ENCODE measurements at regions not wholly inside any gene's neighbourhood (a gene's known extent, or its start where the extent isn't known, plus 50 kb on each side); places are given as distances from the start of the nearest gene placed in this dataset.
A peak's percentile ranks its signal among the peaks of the same experiment; 100 is the strongest.

DNA sequence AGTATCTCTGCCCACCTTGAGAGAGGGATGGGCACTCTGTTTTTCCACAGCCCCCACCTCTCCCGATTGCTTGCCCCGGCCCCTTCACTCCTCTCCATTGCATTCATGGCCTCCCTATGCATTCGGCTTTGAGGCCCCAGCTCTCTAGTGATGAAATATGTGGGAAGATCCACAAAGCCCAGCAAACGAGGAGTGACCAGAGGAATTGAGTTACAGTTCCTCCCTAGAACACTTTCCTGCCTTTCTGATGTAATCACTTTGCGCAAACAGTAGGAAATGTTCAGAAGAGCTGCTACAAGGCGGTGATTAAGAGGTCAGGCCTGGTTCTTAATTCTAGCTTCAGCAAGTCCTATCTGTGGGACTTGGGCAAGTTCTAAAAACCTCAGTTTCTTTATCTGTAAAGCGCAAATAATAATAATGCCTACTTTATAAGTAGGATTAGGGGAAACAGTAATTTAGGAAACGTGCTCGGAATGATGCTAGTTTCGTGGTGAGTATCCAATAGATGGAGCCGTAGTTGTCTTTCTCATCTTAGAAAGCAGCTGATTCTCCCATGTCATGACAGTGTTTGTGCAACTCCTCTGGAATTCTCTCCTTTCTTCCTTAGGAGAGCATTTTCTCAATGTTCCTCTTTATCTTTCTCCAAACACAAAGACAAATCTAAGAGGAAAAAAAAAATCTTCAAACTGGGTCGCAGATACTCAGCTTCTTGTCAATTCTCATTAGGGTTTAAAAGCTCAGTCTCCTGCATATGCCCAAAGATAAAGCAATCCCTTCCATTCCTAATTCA is 99.5 kb upstream of the MSX2 start:
- WGBS, 2 experiments (ENCODE audit: insufficient coverage in 1 of 2, insufficient read length in 1 of 2) = 77 to 82% methylated on average over 8 to 12 of the region's 12 CpGs
- peaks cover 61% of the 10 kb centered on the region for H3K27me3 ChIP-seq (ENCODE audit: control insufficient read depth, insufficient read depth, low read length, poor library complexity, severe bottlenecking)
- peaks cover 11% of the 10 kb centered on the region for H3K4me1 Mint-ChIP-seq
- DNase-seq = peak; percentile 36
- H3K27ac ChIP-seq (ENCODE audit: low read depth, low read length) = no peak overlapping the region
- H3K27ac Mint-ChIP-seq = no peak overlapping the region
- no peaks in the 10 kb centered on the region for H3K36me3 Mint-ChIP-seq (ENCODE audit: low read depth)
- H3K4me1 ChIP-seq (ENCODE audit: control insufficient read depth, insufficient read depth, low read length) = no peaks in the 10 kb centered on the region
- no peak overlapping the region for H3K4me3 Mint-ChIP-seq
- H3K4me3 ChIP-seq (ENCODE audit: low read length) = no peak overlapping the region
- TF ChIP-seq, protein P1, sequence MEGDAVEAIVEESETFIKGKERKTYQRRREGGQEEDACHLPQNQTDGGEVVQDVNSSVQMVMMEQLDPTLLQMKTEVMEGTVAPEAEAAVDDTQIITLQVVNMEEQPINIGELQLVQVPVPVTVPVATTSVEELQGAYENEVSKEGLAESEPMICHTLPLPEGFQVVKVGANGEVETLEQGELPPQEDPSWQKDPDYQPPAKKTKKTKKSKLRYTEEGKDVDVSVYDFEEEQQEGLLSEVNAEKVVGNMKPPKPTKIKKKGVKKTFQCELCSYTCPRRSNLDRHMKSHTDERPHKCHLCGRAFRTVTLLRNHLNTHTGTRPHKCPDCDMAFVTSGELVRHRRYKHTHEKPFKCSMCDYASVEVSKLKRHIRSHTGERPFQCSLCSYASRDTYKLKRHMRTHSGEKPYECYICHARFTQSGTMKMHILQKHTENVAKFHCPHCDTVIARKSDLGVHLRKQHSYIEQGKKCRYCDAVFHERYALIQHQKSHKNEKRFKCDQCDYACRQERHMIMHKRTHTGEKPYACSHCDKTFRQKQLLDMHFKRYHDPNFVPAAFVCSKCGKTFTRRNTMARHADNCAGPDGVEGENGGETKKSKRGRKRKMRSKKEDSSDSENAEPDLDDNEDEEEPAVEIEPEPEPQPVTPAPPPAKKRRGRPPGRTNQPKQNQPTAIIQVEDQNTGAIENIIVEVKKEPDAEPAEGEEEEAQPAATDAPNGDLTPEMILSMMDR (conservative IDR thresholded peaks at IDR 0.05) = no peak
- H3K9me3 Mint-ChIP-seq = no peaks in the 10 kb centered on the region
- H3K36me3 ChIP-seq (ENCODE audit: control insufficient read depth, insufficient read depth, low read length) = no peaks in the 10 kb centered on the region
- no peak overlapping the region for H3K9ac ChIP-seq (ENCODE audit: extremely low read depth, low read length, poor library complexity, severe bottlenecking)
- peaks cover 73% of the 10 kb centered on the region for H3K27me3 Mint-ChIP-seq (ENCODE audit: insufficient read depth)
- H3K9me3 ChIP-seq (ENCODE audit: control insufficient read depth, low read length) = no peaks in the 10 kb centered on the region

DNA sequence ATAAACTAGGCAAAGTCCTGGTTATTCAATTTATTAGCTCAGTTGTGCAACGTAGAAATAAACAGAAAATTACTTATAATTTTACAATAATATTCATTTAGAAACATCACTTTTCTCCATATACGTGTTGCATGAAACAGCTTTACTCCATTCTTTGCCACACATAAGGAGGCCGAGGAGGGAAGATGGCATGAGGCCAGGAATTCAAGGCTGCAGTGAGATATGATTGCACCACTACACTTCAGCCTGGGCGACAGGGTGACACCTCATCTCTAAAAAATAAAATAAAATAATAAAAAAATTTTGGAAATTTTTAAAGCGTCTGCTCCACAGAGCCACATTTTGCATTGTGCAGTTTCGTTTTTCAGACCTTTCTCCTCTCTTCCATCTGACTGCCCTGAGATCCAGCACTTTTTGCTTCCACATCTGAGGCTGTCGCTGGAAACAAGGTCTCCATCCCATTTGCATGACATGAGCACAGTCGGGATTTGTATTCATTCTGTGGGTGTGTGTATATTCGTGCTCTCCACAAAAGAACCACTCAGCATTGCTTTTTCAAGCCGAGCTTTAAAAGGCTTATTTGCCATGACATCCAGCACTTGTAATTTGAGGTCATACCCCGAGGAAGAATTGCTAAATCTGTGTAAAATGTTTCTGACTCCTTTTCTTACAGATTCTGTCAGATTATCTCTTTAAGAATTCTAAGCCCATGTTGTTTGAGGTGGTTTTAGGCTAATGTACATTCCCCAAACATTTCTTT is 98.6 kb upstream of the MSX2 start:
- WGBS, 2 experiments (ENCODE audit: insufficient coverage in 1 of 2, insufficient read length in 1 of 2) = 56 to 68% methylated on average over 5 to 11 of the region's 11 CpGs
- Mint-ChIP-seq H3K27me3 (ENCODE audit: insufficient read depth) (peaks cover 65% of the 10 kb centered on the region), H3K9me3 (no peaks in the 10 kb centered on the region), H3K4me1 (peaks cover 11% of the 10 kb centered on the region), H3K4me3 (no peak overlapping the region), H3K27ac (no peak overlapping the region), H3K36me3 (ENCODE audit: low read depth) (no peaks in the 10 kb centered on the region)
- no peaks in the 10 kb centered on the region for H3K4me1 ChIP-seq (ENCODE audit: control insufficient read depth, insufficient read depth, low read length)
- H3K9me3 ChIP-seq (ENCODE audit: control insufficient read depth, low read length) = no peaks in the 10 kb centered on the region
- no peaks in the 10 kb centered on the region for H3K36me3 ChIP-seq (ENCODE audit: control insufficient read depth, insufficient read depth, low read length)
- no peak overlapping the region for H3K4me3 ChIP-seq (ENCODE audit: low read length)
- H3K27ac ChIP-seq (ENCODE audit: low read depth, low read length) = no peak overlapping the region
- no peak overlapping the region for H3K9ac ChIP-seq (ENCODE audit: extremely low read depth, low read length, poor library complexity, severe bottlenecking)
- DNase-seq = peak; percentile 40
- H3K27me3 ChIP-seq (ENCODE audit: control insufficient read depth, insufficient read depth, low read length, poor library complexity, severe bottlenecking) = peaks cover 52% of the 10 kb centered on the region
- TF ChIP-seq, protein P1 (conservative IDR thresholded peaks at IDR 0.05) = no peak

DNA sequence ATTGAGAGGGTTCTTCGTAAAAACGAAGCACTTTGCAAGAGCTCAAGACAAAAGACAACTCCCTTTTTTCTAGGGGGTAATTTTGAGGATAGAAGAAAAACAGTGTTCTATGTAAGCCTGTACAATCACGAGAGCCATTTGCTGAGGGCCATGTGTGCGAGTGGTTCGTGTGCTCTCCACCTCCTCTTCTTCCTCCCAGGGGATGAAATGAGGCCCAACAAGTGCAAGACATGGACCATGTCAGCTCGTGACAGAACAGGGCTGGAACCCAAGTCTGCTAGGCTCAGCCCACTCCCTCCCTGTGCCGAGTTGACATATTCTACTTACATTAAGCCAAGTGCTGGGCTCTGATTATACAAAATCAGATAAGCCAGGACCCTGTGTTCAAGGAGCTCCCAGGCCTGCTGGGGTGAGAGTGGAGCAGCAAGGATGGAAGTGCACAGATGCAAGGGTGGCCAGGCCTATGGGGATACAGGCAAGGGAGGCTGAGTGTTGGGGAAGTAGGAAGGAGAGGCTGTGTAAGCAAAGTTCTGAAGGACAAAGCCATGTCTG is 97.9 kb upstream of the MSX2 start:
- Histone ChIP-seq H3K4me1 (ENCODE audit: control insufficient read depth, insufficient read depth, low read length) (no peaks in the 10 kb centered on the region), H3K9me3 (ENCODE audit: control insufficient read depth, low read length) (no peaks in the 10 kb centered on the region), H3K9ac (ENCODE audit: extremely low read depth, low read length, poor library complexity, severe bottlenecking) (no peak overlapping the region), H3K36me3 (ENCODE audit: control insufficient read depth, insufficient read depth, low read length) (no peaks in the 10 kb centered on the region), H3K4me3 (ENCODE audit: low read length) (no peak overlapping the region), H3K27me3 (ENCODE audit: control insufficient read depth, insufficient read depth, low read length, poor library complexity, severe bottlenecking) (peaks cover 45% of the 10 kb centered on the region), H3K27ac (ENCODE audit: low read depth, low read length) (no peak overlapping the region)
- H3K9me3 Mint-ChIP-seq = no peaks in the 10 kb centered on the region
- TF ChIP-seq, protein P1 (conservative IDR thresholded peaks at IDR 0.05) = no peak
- peaks cover 58% of the 10 kb centered on the region for H3K27me3 Mint-ChIP-seq (ENCODE audit: insufficient read depth)
- whole genome bisulfite sequencing, 2 experiments (ENCODE audit: insufficient coverage in 1 of 2, insufficient read length in 1 of 2) = 76 to 85% methylated on average over 4 to 7 of the region's 7 CpGs
- no peak overlapping the region for H3K27ac Mint-ChIP-seq
- H3K4me3 Mint-ChIP-seq = no peak overlapping the region
- peaks cover 11% of the 10 kb centered on the region for H3K4me1 Mint-ChIP-seq
- no peaks in the 10 kb centered on the region for H3K36me3 Mint-ChIP-seq (ENCODE audit: low read depth)
- DNase-seq = peak; percentile 36

Data from endodermal cell (in vitro differentiated cells).